Fibroblast of villous mesenchyme (primary cell): ENCODE measurements at regions not wholly inside any gene's neighbourhood (a gene's known extent, or its start where the extent isn't known, plus 50 kb on each side); places are given as distances from the start of the nearest gene placed in this dataset.
"Not testable (repeated sequence)": the region's sequence is repeated elsewhere in the genome, so short reads cannot be mapped to it uniquely, and the experiment has no call there.

Experiments
- DNase-seq: peaks from one replicate; pipeline ENCODE4 v3.0.0-alpha.2; 2010; ENCODE audit warnings: low read depth
- H3K4me3 ChIP-seq: 2 replicates; pipeline ENCODE4 v1.5.1; 2011; ENCODE audit warnings: low read depth, mild to moderate bottlenecking, low read length
- CTCF ChIP-seq: IDR thresholded peaks from 2 replicates; pipeline ENCODE4 v1.5.1; 2012; ENCODE audit warnings: low read depth, mild to moderate bottlenecking, low read length; ENCODE audit not compliant: insufficient read depth

GRCh38 chr18:76610933-76611749 is 116.1 kb upstream of the ZNF516 start:
- peak overlapping the region; percentile 23 for H3K4me3 ChIP-seq
- TF ChIP-seq CTCF = no peak
- DNase-seq = peak; percentile 59

GRCh38 chr18:76610012-76610411 is 115.0 kb upstream of the ZNF516 start:
- H3K4me3 ChIP-seq = no peak overlapping the region
- DNase-seq = no peak
- TF ChIP-seq CTCF = no peak

- DNase-seq = no peak
- no peak for TF ChIP-seq CTCF
- no peak overlapping the region for H3K4me3 ChIP-seq
These were observed 110.4 kb upstream of the ZNF516 start for GRCh38 chr18:76605341-76605929.

GRCh38 chr18:76604935-76605240 is 109.8 kb upstream of the ZNF516 start:
- peak; percentile 27 for DNase-seq
- H3K4me3 ChIP-seq = no peak overlapping the region
- no peak for TF ChIP-seq CTCF

GRCh38 chr18:76604108-76604934 is 109.3 kb upstream of the ZNF516 start:
- TF ChIP-seq CTCF = no peak
- no peak for DNase-seq
- H3K4me3 ChIP-seq = no peak overlapping the region

- TF ChIP-seq CTCF = no peak
- no peak overlapping the region for H3K4me3 ChIP-seq
- DNase-seq = peak; percentile 25
These were observed 107.1 kb upstream of the ZNF516 start for GRCh38 chr18:76602191-76602590.

GRCh38 chr18:76600076-76600475 is 105.0 kb upstream of the ZNF516 start:
- H3K4me3 ChIP-seq, DNase-seq: not testable (repeated sequence)
